GM23248 (cell line): ENCODE measurements at regions not wholly inside any gene's neighbourhood (a gene's known extent, or its start where the extent isn't known, plus 50 kb on each side); places are given as distances from the start of the nearest gene placed in this dataset.

Experiments
- EZH2 ChIP-seq: fragments of 200-600 bp; sonication (generic); IDR thresholded peaks from 2 replicates; pipeline ENCODE4 v1.6.1; 2018; ENCODE audit warnings: antibody characterized with exemption, mild to moderate bottlenecking; ENCODE audit not compliant: insufficient read depth, poor library complexity, severe bottlenecking
- EZH2phosphoT487 ChIP-seq: fragments of 200-600 bp; sonication (generic); IDR thresholded peaks from 2 replicates; pipeline ENCODE4 v1.6.1; 2018; ENCODE audit warnings: antibody characterized with exemption, moderate library complexity, mild to moderate bottlenecking, low read depth; ENCODE audit not compliant: insufficient read depth

DNA sequence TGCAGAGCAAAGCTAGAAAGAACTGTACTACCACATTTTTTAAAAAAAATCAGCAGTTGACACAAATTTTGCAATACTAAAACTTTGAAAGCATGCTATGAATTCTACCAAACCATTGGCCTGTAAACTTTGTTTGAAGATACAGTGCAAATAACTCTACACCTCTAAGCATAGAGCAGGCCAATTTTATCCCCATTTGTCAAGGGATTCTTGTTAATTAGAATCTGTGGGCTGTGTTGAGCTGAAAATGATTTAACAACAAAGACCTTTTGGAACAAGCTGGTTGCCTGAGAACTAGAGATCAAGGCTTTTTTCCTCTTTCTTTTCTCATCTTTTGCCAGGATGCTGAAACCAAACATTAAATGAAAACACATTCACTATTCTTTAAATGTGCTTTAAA, 886.0 kb upstream of the CDH2 start:
- TF ChIP-seq EZH2 (no peak), EZH2phosphoT487 (no peak)
